Calu3 (cell line): ENCODE measurements at regions not wholly inside any gene's neighbourhood (a gene's known extent, or its start where the extent isn't known, plus 50 kb on each side); places are given as distances from the start of the nearest gene placed in this dataset.

ENCODE experiments used
- BruUV-seq: library from RNA; stranded (reverse); fragments of 400-500 nt; replicated peaks from 2 replicates; lab custom pipeline; 2021; lab: Mats Ljungman, UMichigan
- CTCF ChIA-PET: fragments of 300-600 bp; sonication (Branson Sonifier 250); formaldehyde crosslinking; loops from one replicate; lab custom pipeline; 2022; ENCODE audit warnings: antibody characterized with exemption; lab: Charles Lee
- DNase-seq: peaks from one replicate; pipeline ENCODE4 v3.0.0; 2022
- H3K27ac Mint-ChIP-seq: one replicate; pipeline ENCODE4 v1.8.0; 2022; ENCODE audit warnings: mixed read lengths; ENCODE audit not compliant: unreplicated experiment
- H3K27me3 Mint-ChIP-seq: one replicate; pipeline ENCODE4 v1.8.0; 2022; ENCODE audit warnings: mixed read lengths; ENCODE audit not compliant: unreplicated experiment
- H3K36me3 Mint-ChIP-seq: one replicate; pipeline ENCODE4 v1.8.0; 2022; ENCODE audit warnings: mild to moderate bottlenecking, moderate library complexity, mixed read lengths; ENCODE audit not compliant: insufficient read depth, unreplicated experiment
- H3K4me1 Mint-ChIP-seq: one replicate; pipeline ENCODE4 v1.8.0; 2022; ENCODE audit warnings: mild to moderate bottlenecking, low read depth, mixed read lengths; ENCODE audit not compliant: unreplicated experiment
- H3K4me3 Mint-ChIP-seq: one replicate; pipeline ENCODE4 v1.8.0; 2022; ENCODE audit warnings: mild to moderate bottlenecking, low read depth, moderate library complexity, mixed read lengths; ENCODE audit not compliant: unreplicated experiment
- H3K9me3 Mint-ChIP-seq: one replicate; pipeline ENCODE4 v1.8.0; 2022; ENCODE audit warnings: low read depth, mixed read lengths; ENCODE audit not compliant: unreplicated experiment
- CTCF ChIP-seq: fragments of 200-600 bp; IDR thresholded peaks from one replicate; pipeline ENCODE4 v1.8.0; 2022; ENCODE audit warnings: antibody characterized with exemption; ENCODE audit not compliant: unreplicated experiment
- intact Hi-C: fragments of 100-400 bp; cut with micrococcal nuclease; formaldehyde crosslinking; loops from one replicate; pipeline ENCODE4 v1.10.0; 2022; ENCODE audit not compliant: unreplicated experiment

GRCh38 chr2:48043131-48043700, 136.9 kb upstream of the FBXO11 start:
- Mint-ChIP-seq H3K27ac (no peak overlapping the region), H3K4me3 (no peak overlapping the region), H3K9me3 (no peaks in the 10 kb centered on the region), H3K27me3 (peaks cover 30% of the 10 kb centered on the region), H3K4me1 (no peaks in the 10 kb centered on the region), H3K36me3 (no peaks in the 10 kb centered on the region)
- no peak for DNase-seq
- CTCF ChIA-PET, result no interaction called here
- BruUV-seq, result no TSS peak
- no peak for TF ChIP-seq CTCF
- intact Hi-C loops, result no loop called here

GRCh38 chr2:48043746-48044145, 137.4 kb upstream of the FBXO11 start:
- no peak for DNase-seq
- Mint-ChIP-seq H3K27me3 (peaks cover 30% of the 10 kb centered on the region), H3K4me3 (no peak overlapping the region), H3K27ac (no peak overlapping the region), H3K4me1 (no peaks in the 10 kb centered on the region), H3K36me3 (no peaks in the 10 kb centered on the region), H3K9me3 (no peaks in the 10 kb centered on the region)
- CTCF ChIA-PET, result no interaction called here
- no peak for TF ChIP-seq CTCF
- intact Hi-C loops, result no loop called here
- no TSS peak for BruUV-seq

DNA sequence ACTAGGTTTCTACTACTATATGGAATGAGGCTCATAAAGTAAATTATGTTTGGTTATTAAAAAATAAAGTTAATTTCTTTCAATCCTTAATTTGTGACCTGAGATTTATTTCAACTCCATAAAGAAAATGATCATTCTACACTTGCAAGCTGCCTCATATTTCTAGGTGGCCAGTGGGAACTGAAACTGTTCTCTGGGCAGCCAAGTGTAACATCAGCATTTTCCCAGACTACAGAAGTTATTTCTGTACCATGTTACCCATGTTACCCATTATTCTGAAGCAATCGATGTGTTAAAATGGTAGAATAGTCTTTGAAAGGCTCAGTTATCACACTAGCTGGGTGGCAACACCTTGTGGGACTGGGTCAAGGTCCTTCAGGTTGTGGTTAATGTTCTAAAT, 139.3 kb upstream of the FBXO11 start:
- intact Hi-C loops, result no loop called here
- CTCF ChIA-PET, result no interaction called here
- Mint-ChIP-seq H3K4me3 (no peak overlapping the region), H3K27ac (no peak overlapping the region), H3K9me3 (no peaks in the 10 kb centered on the region), H3K27me3 (peaks cover 28% of the 10 kb centered on the region), H3K4me1 (no peaks in the 10 kb centered on the region), H3K36me3 (no peaks in the 10 kb centered on the region)
- TF ChIP-seq CTCF, result no peak
- BruUV-seq, result no TSS peak
- no peak for DNase-seq

GRCh38 chr2:48048476-48049171, 142.3 kb upstream of the FBXO11 start:
- TF ChIP-seq CTCF, result no peak
- H3K36me3 Mint-ChIP-seq, result no peaks in the 10 kb centered on the region
- no TSS peak for BruUV-seq
- H3K4me1 Mint-ChIP-seq, result no peaks in the 10 kb centered on the region
- H3K27ac Mint-ChIP-seq, result no peak overlapping the region
- no peak overlapping the region for H3K4me3 Mint-ChIP-seq
- intact Hi-C loops, result no loop called here
- CTCF ChIA-PET, result no interaction called here
- H3K9me3 Mint-ChIP-seq, result no peaks in the 10 kb centered on the region
- H3K27me3 Mint-ChIP-seq, result no peaks in the 10 kb centered on the region
- DNase-seq, result no peak
